Colon (tissue), 2 donors: ENCODE measurements at regions not wholly inside any gene's neighbourhood (a gene's known extent, or its start where the extent isn't known, plus 50 kb on each side); places are given as distances from the start of the nearest gene placed in this dataset.
"Not testable (repeated sequence)": the region's sequence is repeated elsewhere in the genome, so short reads cannot be mapped to it uniquely, and the experiment has no call there.

Source experiments
- FAIRE-seq: peaks from 2 replicates; lab custom pipeline; 2012; peaks lifted over from hg19 to GRCh38; lab: Jason Lieb, UNC
- donor health status: control.
- donor health status: control.

DNA sequence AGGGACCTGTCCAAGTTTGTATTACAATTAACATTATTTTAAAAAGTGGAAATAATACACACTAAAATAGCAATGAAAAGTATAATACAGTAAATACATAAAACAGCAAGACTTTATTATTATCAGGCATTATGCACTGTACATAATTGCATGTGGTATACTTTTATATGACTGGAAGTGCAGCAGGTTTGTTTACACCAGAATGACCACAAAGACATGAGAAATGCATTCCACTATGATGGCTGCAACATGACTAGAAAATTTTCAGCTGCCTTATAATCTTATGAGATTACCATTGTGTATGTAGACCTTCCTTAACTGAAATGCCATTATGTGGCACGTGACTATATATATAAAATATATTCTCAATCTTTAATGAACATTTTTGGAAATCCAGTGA, 1699.6 kb downstream of the KCNT2 start:
- FAIRE-seq: no peak

DNA sequence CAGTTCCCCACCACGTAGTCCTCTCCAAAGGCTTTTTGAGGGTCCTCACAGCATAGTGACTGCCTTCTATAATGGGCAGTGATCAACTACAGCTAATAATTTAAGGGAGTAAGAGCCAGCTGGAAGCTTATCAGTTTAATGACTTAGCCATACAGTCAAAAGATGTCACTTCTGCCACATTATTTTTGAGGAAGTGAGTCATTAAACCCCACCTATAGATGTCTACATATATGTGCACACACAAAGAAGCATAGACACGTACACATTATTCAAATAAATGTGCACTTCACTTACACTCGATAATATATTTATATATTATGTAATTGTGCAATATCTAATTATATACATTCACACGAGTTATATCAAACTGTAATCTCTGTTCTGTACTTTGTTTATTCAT, 1704.7 kb downstream of the KCNT2 start:
- no peak for FAIRE-seq

DNA sequence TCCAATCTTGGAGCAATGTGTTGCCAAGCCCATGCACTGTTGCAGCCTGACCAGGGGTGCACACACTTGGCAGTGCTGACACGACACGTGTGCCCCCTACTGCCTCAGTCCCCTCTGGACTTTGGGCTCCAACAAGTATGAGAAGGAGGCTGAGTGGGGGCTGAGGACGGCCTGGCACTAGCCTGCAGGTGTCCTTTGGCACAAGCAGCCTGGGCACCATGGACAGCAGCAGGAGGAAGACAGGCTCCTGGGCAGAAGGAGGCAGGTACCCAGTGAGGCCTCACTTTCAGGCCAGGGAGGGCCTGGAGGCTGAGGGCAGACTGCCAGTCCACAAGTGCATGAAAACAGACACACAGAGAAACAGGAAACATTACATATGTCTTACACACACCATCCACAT, 1702.9 kb upstream of the B3GALT2 start:
- no peak for FAIRE-seq

DNA sequence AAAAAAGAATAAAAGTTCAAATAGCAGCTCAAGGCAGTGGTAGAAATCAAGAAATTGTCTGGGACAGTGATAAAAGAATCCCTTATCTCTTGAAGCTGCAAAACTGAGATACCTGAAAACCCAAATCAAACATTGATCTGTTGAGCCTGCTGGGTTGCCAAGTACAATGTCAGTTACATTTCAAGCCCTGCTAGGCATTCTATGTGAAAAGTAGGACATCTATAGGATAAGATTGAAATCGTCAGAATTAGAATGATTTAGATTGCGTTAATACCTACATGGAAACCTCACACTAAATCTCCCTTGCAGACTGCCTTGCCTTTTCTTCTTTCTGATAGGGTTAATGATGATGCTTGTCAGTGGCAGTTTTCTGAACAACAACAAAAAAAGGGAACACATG, 1684.4 kb upstream of the B3GALT2 start:
- FAIRE-seq: no peak

DNA sequence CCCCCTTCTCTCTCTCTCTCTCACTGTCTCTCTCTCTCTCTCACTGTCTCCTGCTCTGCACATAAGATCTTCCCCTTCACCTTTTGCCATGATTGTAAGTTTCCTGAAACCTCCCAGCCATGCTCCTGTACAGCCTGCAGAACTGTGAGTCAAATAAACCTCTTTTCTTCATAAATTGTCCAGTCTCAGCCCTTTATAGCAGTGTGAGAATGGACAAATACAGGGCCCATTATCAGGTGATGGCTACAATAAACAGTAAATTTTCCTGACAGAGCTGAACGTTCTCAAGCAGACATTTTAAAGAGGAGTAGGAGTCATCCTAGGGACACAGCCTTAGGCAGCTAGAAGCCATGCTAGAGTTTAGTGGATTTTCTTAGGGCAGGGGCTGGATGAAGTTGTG, 1679.7 kb upstream of the B3GALT2 start:
- FAIRE-seq: no peak

DNA sequence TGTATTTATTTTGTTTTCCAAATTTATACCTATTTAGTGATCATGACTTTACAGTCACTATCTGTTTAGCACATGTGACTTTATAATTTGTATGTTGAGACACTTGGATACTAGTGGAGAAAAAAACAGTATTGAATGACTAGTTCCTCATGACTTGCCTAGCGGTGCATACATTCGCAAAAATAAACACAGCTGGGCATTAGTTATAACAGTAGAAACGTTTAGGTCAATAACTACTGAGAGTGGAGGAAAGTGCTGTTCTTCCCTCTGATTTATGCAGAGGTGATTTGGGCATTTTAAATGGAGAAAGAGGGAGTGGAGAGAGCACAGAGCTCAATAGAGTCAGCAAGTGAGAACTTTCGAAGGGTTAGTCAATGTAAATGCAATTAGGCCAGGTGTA, 1679.0 kb upstream of the B3GALT2 start:
- no peak for FAIRE-seq

DNA sequence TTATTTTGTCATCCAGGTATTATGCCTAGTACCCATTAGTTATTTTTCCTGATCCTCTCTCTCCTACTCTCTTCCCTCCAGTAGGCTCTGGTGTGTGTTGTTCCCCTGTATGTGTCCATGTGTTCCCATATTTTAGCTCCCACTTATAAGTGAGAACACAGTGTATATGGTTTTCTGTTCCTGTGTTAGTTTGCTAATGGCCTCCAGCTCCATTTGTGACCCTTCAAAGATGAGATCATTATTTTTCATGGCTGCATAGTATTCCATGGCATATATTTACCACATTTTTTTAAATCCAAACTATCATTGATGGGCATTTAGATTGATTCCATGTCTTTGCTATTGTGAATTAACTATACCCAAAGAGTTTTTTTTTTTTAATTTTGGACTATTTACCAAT, 1675.7 kb upstream of the B3GALT2 start:
- FAIRE-seq: no peak

DNA sequence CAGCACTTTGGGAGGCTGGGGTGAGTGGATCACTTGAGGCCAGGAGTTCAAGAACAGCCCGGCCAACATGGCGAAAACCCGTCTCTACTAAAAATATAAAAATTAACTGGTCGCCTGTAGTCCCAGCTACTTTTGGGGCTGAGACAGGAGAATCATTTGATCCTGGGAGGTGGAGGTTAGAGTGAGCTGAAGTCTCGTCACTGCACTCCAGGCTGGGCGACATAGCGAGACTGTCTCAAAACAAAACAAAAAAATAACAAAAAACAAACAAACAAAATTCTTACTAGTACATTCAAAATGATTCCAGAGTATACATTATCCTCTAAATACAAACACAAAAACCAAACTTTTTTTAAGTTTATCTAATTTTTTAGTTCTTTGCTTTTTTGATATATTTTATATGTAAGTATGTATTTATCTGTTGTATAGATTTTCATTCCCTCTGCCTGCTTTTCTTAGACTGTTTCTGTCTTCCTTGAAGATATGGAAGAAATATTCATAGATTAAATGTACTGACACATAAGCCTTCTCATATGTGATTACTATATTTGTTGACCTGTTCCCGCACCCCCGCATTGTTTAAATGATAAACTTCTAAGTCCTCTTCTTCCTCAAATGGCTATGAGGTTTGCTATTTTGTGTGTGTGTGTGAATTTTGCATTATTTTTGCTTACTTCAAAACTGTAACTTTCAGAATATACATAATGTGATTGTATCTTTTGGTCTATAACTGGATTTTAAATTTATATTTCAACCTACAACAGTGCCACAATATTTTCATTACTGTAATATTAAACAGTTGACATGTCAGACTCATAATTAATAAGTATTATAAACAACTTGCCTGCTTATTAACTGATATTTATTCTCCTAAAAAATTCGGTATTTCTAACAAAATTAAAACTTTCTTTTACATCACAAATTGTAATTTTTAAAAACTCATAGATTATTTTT, 1674.1 kb upstream of the B3GALT2 start:
- no peak for FAIRE-seq

DNA sequence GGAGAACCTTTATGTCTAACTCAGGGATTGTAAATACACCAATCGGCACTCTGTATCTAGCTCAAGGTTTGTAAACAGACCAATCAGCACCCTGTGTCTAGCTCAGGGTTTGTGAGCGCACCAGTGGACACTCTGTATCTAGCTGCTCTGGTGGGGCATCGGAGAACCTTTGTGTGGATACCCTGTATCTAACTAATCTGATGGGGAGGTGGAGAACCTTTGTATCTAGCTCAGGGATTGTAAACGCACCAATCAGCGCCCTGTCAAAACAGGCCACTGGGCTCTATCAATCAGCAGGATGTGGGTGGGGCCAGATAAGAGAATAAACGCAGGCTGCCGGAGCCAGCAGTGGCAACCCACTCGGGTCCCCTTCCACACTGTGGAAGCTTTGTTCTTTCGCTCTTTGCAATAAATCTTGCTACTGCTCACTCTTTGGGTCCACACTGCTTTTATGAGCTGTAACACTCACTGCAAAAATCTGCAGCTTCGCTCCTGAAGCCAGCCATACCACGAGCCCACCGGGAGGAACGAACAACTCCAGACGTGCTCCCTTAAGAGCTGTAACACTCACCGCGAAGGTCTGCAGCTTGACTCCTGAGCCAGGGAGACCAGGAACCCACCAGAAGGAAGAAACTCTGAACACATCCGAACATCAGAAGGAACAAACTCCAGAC, 1673.2 kb upstream of the B3GALT2 start:
- not testable (repeated sequence) for FAIRE-seq

DNA sequence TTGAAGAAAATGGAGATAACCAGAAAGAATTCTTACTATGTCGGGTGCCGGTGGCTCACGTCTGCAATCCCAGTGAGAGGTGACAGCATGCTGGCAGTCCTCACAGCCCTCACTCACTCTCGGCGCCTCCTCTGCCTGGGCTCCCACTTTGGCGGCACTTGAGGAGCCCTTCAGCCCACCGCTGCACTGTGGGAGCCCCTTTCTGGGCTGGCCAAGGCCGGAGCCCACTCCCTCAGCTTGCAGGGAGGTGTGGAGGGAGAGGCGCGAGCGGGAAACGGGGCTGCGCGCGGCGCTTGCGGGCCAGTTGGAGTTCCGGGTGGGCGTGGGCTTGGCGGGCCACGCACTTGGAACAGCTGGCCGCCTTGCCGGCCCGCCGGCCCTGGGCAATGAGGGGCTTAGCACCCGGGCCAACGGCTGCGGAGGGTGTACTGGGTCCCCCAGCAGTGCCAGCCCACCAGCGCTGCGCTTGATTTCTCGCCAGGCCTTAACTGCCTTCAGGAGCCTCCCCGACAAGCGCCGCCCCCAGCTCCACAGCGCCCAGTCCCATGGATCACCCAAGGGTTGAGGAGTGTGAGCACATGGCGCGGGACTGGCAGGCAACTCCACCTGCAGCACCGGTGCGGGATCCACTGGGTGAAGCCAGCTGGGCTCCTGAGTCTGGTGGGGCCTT, 1672.5 kb upstream of the B3GALT2 start:
- FAIRE-seq: not testable (repeated sequence)

DNA sequence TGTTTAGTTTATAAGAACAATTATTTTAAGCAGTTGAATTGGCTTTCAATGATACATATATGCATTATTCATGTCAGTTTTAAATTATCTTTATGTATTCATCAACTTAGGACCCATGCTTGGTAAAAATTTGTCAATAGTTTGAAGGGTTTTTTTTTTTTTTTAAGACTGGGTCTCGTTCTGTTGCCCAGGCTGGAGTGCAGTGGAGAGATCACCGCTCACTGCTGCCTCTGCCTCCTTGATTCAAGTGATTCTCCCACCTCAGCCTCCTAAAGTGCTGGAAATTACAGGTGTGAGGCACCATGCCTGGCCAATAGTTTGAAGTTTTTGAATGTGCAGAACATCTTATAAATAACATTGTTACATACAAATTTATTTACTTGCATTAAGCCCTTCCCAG, 1671.0 kb upstream of the B3GALT2 start:
- FAIRE-seq: no peak

DNA sequence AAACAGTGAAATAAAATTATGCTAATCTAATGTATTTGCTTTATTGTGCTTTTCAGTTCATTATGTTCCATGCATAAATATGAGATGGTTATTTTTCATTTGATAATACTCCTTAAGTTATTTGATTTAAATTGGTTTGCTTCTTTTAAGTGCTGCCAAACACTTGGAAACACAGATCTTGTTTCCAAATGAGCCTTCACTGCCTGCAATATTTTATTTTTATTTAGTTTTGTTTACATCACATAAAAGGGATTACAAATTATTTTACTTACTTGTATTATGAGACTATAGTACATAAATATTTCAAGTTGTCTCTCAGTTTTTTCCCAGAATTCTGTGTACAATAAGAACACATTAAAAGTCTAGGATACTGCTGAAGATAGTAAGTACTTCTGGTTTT, 1662.4 kb upstream of the B3GALT2 start:
- no peak for FAIRE-seq

DNA sequence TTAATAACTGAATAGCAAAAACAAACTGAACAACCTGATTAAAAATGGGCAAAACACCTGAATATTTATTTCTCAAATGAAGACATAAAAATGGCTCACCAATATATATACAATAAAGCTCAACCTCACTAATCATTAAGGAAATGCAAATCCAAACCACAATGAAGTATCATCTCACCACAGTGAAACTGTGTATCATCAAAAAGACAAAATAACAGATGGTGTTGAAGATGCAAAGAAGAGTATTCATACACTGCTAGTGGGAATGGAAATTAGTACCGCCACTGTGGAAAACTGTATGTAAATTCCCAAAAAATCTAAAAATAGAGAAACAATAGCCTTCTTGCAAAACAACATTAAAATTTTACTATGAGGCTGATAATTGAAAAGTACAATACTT, 1660.1 kb upstream of the B3GALT2 start:
- FAIRE-seq: no peak

DNA sequence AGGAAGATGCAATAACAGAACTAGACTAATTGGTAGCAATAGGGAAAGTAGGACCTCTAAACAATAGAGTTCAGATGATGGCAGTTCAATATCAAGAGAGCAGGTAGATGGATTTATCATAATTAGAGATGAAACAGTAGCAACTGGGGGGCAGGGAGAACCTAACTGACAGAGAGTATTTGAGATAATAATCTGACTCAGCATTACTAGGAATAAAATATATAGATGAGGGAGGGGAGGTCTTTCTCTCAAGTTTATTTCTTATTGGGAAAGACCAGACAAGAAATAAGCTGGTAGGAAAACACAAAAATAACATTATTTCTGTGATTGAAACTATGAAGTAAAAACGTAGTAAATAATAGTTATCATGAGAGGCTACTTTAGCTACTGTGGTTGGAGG, 1656.7 kb upstream of the B3GALT2 start:
- no peak for FAIRE-seq

DNA sequence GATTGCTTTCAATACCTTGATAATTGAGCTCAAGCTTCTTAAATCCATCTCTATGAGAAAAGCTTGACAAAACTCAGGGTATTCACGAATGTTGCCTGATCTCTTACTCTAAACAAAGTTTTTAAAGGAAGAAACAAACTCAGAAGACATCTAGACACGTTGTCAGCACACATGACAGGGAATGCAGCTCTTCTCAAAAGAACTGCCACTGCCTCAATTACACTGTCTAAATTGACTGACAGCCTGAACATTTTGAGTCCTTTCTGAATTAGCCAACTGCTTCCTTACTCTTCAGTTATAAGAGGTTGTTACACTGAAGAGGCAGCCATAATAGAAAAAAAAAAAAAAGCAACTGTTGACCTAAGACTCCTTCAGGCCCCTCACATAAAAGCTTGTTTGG, 1646.7 kb upstream of the B3GALT2 start:
- FAIRE-seq: no peak

DNA sequence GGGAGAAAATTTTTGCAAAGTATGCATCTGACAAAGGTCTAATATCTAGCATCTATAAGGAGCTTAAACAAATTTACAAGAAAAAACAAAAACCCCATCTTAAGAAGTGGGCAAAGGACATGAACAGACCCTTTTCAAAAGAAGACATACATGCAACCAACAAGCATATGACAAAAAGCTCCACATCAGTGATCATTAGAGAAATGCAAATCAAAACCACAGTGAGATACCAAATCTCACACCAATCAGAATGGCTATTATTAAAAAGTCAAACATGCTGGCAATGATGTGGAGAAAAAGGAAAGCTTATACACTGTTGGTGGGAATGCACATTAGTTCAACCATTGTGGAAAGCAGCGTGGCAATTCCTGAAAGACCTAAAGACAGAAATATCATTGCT, 1645.2 kb upstream of the B3GALT2 start:
- not testable (repeated sequence) for FAIRE-seq

DNA sequence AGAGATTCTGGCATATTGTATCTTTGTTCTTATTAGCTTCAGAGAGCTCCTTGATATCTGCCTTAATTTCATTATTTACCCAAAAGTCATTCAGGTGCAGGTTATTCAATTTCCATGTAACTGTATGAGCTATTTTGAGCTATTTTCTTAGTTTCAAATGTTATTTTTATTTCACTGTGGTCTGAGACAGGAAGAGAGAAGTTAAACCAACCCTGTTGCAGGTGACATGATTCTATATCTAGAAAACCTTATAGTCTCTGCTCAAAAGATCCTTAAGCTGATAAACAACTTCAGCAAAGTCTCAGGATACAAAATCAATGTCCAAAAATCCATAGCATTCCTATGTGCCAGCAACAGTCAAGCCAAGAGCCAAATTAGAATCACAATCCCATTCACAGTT, 1644.0 kb upstream of the B3GALT2 start:
- no peak for FAIRE-seq

DNA sequence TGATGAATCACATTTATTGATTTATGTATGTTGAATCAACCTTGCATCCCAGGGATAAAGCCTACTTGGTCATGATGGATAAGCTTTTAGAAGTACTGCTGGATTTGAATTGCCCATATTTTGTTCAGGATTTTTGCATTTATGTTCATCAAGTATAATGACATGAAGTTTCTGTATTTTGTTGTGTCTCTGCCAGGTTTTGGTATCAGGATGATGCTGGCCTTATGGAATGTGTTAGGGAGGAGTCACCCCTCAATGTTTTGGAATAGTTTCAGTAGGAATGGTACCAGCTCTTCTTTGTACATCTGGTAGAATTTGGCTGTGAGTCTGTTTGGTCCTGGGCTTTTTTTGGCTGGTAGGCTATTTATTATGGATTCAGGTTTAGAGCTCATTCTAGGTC, 1643.1 kb upstream of the B3GALT2 start:
- FAIRE-seq: no peak

DNA sequence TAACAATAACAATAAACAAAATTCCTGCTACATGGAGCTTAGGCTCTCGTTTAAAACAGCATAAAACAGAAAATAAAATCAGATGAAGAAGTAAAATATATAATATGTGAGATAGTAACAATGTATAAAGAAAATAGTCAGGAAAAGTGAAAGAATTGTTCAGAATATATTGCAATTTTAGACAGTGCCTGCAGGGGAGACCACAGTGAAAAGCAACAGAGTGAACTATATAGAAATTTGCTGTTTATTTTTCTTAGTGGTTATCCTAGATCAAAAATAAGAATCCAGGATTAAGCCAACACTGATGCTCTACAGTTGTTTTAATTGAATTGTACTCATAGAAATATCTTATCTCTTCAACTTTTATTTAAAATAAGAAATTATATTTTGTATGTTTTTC, 1639.0 kb upstream of the B3GALT2 start:
- no peak for FAIRE-seq

DNA sequence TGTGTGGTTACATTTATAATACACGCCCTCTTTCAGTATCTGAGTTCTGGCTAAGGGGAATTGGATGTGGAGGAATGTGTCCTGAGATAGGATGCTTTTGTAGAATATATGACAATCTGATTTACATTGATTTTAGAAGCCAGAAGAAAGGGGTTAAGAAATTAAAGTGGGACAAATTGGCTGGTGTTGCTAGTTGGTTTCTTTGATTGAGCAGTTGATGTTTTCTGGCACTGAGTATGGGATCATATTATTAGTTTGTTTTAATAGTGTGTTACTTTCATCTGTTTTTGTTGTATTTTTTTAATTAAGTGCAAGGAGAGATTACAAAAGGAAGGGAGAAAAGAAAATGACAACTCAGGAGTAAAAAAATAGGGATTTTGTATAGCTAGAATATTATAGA, 1634.7 kb upstream of the B3GALT2 start:
- FAIRE-seq: no peak

DNA sequence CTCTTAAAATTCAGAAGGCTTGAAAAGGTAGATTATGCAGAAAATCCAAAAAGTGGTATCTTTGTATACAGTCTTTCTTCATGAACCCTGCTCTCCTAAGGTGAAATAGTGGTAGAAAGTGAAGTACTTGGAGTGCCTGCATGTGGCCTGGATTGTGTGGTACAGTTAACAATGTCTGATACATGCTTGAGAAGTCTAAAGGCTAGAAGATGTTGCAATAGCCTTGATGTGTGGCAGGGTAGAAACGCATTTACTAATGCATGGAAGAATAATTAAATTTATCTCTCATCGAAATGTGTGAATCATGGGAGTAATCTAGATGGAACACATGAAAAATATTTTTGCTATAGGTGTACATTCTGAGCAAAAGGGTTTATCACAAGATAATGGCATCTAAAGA, 1632.3 kb upstream of the B3GALT2 start:
- no peak for FAIRE-seq

DNA sequence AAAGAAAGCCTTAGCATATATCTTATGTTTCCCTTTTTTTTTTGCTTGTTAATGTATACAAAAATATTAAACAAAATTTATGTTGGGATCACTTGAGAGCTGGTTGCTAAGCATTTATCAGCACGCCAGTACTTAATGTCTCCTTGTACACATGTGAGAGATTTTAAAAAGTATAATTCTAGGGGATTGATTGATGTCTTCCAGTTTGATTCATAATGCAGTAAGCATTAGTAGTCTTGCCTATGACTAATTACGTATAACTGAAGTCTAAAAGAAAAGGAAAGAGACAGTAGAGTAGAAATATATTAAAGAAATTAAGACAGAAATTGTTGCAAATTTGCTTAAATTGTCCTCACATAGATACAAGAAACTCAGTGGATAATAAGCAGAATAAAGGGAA, 1630.4 kb upstream of the B3GALT2 start:
- FAIRE-seq: no peak

DNA sequence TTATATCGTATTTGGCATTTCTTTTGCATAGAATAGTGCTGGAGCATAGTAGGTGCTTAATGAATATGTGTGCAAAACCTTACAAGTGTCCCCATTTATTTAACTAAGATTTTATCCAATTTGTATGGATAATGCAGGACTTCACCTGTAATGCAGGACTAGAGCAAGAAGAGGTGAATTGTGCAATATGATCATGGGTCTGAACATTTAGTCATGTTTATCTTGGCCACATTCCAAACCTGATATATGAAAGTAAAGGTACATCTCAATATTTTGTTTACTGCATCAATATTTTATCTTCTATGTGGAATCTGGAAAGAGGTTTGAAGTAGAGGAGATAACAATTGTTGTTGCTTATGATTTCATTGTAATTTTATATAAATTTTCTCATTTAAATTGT, 1626.7 kb upstream of the B3GALT2 start:
- FAIRE-seq: no peak
